PC-9 (cell line): ENCODE measurements at regions not wholly inside any gene's neighbourhood (a gene's known extent, or its start where the extent isn't known, plus 50 kb on each side); places are given as distances from the start of the nearest gene placed in this dataset.
"Not testable (repeated sequence)": the region's sequence is repeated elsewhere in the genome, so short reads cannot be mapped to it uniquely, and the experiment has no call there.

Experiments
- BruUV-seq: library from RNA; stranded (reverse); fragments of 400-500 nt; replicated peaks from 2 replicates; lab custom pipeline; 2021; lab: Mats Ljungman, UMichigan
- CTCF ChIA-PET: fragments of 300-600 bp; sonication (Branson Sonifier 250); formaldehyde crosslinking; loops from one replicate; lab custom pipeline; 2022; ENCODE audit warnings: antibody characterized with exemption; lab: Charles Lee
- POLR2A ChIA-PET: fragments of 300-600 bp; sonication (Branson Sonifier 250); formaldehyde crosslinking; loops from one replicate; lab custom pipeline; 2022; ENCODE audit warnings: antibody characterized with exemption; ENCODE audit not compliant: unreplicated experiment; lab: Charles Lee
- DNase-seq, 2 experiments: peaks; one replicate each; pipeline versions ENCODE4 v3.0.0 to v3.0.0-alpha.2; 2015 to 2022; ENCODE audit warnings: mixed read lengths in 1 of 2
- H2AFZ ChIP-seq: fragments of 200-600 bp; sonication (generic); 2 replicates; pipeline ENCODE4 v1.8.1; 2017; ENCODE audit warnings: antibody characterized with exemption
- H3F3A ChIP-seq: fragments of 200-600 bp; sonication (generic); 2 replicates; pipeline ENCODE4 v1.8.1; 2017; ENCODE audit warnings: antibody characterized with exemption, mild to moderate bottlenecking, low read depth; ENCODE audit not compliant: insufficient read depth
- H3K27ac ChIP-seq: fragments of 200-600 bp; sonication (generic); 2 replicates; pipeline ENCODE4 v1.6.1; 2016; ENCODE audit warnings: mixed run types
- H3K27me3 ChIP-seq: fragments of 200-600 bp; sonication (generic); 2 replicates; pipeline ENCODE4 v1.6.1; 2016; ENCODE audit warnings: low read depth, mixed run types; ENCODE audit not compliant: insufficient read depth
- H3K36me3 ChIP-seq: fragments of 200-600 bp; sonication (generic); 2 replicates; pipeline ENCODE4 v1.6.1; 2016; ENCODE audit warnings: low read depth, mixed run types
- H3K4me1 ChIP-seq: fragments of 200-600 bp; sonication (generic); replicated peaks from 2 replicates; pipeline ENCODE4 v1.6.1; 2016; ENCODE audit warnings: mixed run types; ENCODE audit not compliant: insufficient read depth
- H3K4me2 ChIP-seq: fragments of 200-600 bp; sonication (generic); 2 replicates; pipeline ENCODE4 v1.6.1; 2017; ENCODE audit warnings: mixed run types
- H3K4me3 ChIP-seq: fragments of 200-600 bp; sonication (generic); 2 replicates; pipeline ENCODE4 v1.6.1; 2016; ENCODE audit warnings: mixed run types
- H3K79me2 ChIP-seq: fragments of 200-600 bp; sonication (generic); 2 replicates; pipeline ENCODE4 v1.6.1; 2017; ENCODE audit warnings: low read depth, mixed run types
- H3K9me2 ChIP-seq: fragments of 200-600 bp; sonication (generic); 2 replicates; pipeline ENCODE4 v1.8.1; 2017; ENCODE audit warnings: mild to moderate bottlenecking; ENCODE audit not compliant: insufficient read depth
- H3K9me3 ChIP-seq: fragments of 200-600 bp; sonication (generic); 2 replicates; pipeline ENCODE4 v1.8.1; 2016; ENCODE audit warnings: low read depth; ENCODE audit not compliant: insufficient read depth
- H4K20me1 ChIP-seq: fragments of 200-600 bp; sonication (generic); 2 replicates; pipeline ENCODE4 v1.8.1; 2017; ENCODE audit not compliant: insufficient read depth
- EZH2 ChIP-seq: fragments of 200-600 bp; sonication (generic); IDR thresholded peaks from 2 replicates; pipeline ENCODE4 v1.8.0; 2017; ENCODE audit warnings: antibody characterized with exemption, low read depth
- intact Hi-C: fragments of 100-400 bp; cut with micrococcal nuclease; formaldehyde crosslinking; loops from one replicate; pipeline ENCODE4 v1.10.0; 2022; ENCODE audit not compliant: unreplicated experiment
- TF ChIP-seq, protein P1 (sequence below): fragments of 200-600 bp; sonication (generic); conservative IDR thresholded peaks from 2 replicates; pipeline ENCODE4 v1.6.1; 2017; ENCODE audit warnings: mixed run types, antibody characterized with exemption, mild to moderate bottlenecking, moderate library complexity

DNA sequence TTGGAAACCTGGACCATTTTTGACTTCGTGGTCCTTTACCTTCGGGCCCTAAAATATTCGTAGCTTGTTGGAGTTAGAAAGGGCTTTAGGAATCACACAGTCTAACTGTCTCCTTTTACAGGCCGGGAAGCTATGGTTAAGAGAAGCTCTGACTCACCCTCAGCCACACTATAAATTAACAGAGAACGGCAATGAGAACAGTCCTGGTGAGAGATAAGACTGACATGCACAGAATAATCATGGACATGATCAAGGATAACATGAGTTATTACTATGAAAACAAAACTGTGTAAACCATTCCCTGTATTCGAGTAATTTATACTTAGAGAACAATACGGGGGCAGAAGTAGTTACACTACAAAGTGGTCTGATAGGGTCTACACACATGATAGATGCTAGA, 162.5 kb upstream of the MALRD1 start:
- H4K20me1 ChIP-seq: no peaks in the 10 kb centered on the region
- no peak for DNase-seq
- ChIA-PET CTCF (no interaction called here), POLR2A (no interaction called here)
- no peaks in the 10 kb centered on the region for H3K9me3 ChIP-seq
- intact Hi-C loops: no loop called here
- no peak overlapping the region for H3K4me3 ChIP-seq
- H3F3A ChIP-seq: no peaks in the 10 kb centered on the region
- H3K27ac ChIP-seq: no peak overlapping the region
- H3K27me3 ChIP-seq: no peaks in the 10 kb centered on the region
- H3K79me2 ChIP-seq: no peaks in the 10 kb centered on the region
- H2AFZ ChIP-seq: no peak overlapping the region
- no peaks in the 10 kb centered on the region for H3K9me2 ChIP-seq
- TF ChIP-seq, protein P1, sequence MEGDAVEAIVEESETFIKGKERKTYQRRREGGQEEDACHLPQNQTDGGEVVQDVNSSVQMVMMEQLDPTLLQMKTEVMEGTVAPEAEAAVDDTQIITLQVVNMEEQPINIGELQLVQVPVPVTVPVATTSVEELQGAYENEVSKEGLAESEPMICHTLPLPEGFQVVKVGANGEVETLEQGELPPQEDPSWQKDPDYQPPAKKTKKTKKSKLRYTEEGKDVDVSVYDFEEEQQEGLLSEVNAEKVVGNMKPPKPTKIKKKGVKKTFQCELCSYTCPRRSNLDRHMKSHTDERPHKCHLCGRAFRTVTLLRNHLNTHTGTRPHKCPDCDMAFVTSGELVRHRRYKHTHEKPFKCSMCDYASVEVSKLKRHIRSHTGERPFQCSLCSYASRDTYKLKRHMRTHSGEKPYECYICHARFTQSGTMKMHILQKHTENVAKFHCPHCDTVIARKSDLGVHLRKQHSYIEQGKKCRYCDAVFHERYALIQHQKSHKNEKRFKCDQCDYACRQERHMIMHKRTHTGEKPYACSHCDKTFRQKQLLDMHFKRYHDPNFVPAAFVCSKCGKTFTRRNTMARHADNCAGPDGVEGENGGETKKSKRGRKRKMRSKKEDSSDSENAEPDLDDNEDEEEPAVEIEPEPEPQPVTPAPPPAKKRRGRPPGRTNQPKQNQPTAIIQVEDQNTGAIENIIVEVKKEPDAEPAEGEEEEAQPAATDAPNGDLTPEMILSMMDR: no peak
- no peak for TF ChIP-seq EZH2
- H3K4me2 ChIP-seq: no peak overlapping the region
- no peaks in the 10 kb centered on the region for H3K36me3 ChIP-seq
- H3K4me1 ChIP-seq: no peaks in the 10 kb centered on the region
- BruUV-seq: no TSS peak

DNA sequence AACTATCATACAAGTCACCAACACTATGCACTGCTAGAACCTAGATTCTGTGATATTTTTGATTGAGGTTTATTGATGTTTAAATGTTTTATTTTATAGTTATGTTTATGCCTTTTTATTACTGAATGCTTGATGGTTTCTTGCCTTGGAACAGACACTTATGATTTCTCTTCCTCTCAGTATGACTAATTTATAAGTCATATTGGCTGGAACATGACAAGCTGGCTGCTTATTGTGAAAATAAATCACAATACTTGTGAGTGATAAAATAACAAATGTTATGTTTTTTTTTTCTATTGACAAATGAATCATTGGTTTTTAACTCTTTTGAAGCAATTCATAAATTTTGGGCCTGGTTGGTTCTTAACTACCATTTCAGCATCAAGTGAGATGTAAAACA, 142.0 kb upstream of the MALRD1 start:
- Histone ChIP-seq H2AFZ (no peak overlapping the region), H3K36me3 (no peaks in the 10 kb centered on the region), H3K4me1 (no peaks in the 10 kb centered on the region), H3K9me3 (no peaks in the 10 kb centered on the region), H3K4me3 (no peak overlapping the region), H3F3A (no peaks in the 10 kb centered on the region), H4K20me1 (no peaks in the 10 kb centered on the region), H3K27me3 (no peaks in the 10 kb centered on the region), H3K4me2 (no peak overlapping the region), H3K9me2 (no peaks in the 10 kb centered on the region), H3K27ac (no peak overlapping the region), H3K79me2 (no peaks in the 10 kb centered on the region)
- POLR2A ChIA-PET: no interaction called here
- intact Hi-C loops: no loop called here
- DNase-seq: no peak
- TF ChIP-seq, protein P1: no peak
- TF ChIP-seq EZH2: no peak
- CTCF ChIA-PET: no interaction called here
- BruUV-seq: no TSS peak

DNA sequence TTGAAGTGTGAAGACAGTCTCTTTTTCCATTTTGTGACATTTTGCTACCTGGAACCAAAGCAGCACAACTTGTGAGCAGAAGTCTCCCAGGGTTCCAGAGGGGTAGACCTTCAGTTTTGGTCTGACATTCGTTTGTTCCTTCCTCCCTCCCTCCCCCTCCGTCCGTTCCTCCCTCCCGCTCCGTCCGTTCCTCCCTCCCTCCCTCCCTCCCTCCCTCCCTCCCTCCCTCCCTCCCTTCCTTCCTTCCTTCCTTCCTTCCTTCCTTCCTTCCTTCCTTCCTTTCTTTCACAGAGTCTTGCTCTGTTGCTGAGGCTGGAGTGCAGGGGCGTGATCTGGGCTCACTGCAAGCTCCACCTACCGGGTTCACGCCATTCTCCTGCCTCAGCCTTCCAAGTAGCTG, 131.2 kb upstream of the MALRD1 start:
- H3K79me2 ChIP-seq, H3K4me1 ChIP-seq, H3K36me3 ChIP-seq, H2AFZ ChIP-seq, H3K9me2 ChIP-seq, H3K27ac ChIP-seq, H3K9me3 ChIP-seq, H3K4me3 ChIP-seq, POLR2A ChIA-PET, DNase-seq, intact Hi-C loops, CTCF ChIA-PET, H3F3A ChIP-seq, H4K20me1 ChIP-seq, H3K27me3 ChIP-seq, BruUV-seq, H3K4me2 ChIP-seq: not testable (repeated sequence)

- Histone ChIP-seq H3K27me3 (no peaks in the 10 kb centered on the region), H3K4me2 (no peak overlapping the region), H3K9me3 (no peaks in the 10 kb centered on the region), H3K27ac (no peak overlapping the region), H3K79me2 (no peaks in the 10 kb centered on the region), H3K4me3 (no peak overlapping the region), H3K9me2 (no peaks in the 10 kb centered on the region), H4K20me1 (no peaks in the 10 kb centered on the region), H3K4me1 (no peaks in the 10 kb centered on the region), H2AFZ (no peak overlapping the region), H3F3A (no peaks in the 10 kb centered on the region), H3K36me3 (no peaks in the 10 kb centered on the region)
- ChIA-PET CTCF (no interaction called here), POLR2A (no interaction called here)
- intact Hi-C loops: no loop called here
- DNase-seq: no peak
- no TSS peak for BruUV-seq
- TF ChIP-seq, protein P1: no peak
- TF ChIP-seq EZH2: no peak
These were observed 130.1 kb upstream of the MALRD1 start for GRCh38 chr10:18918532-18918931.
